Thyroid gland (tissue), 4 donors: ENCODE measurements at regions not wholly inside any gene's neighbourhood (a gene's known extent, or its start where the extent isn't known, plus 50 kb on each side); places are given as distances from the start of the nearest gene placed in this dataset.

Experiments used
- POLR2A ChIP-seq, 2 donors: fragments of 450-650 bp; IDR thresholded peaks; one replicate each; pipeline ENCODE4 v1.6.1; 2017; ENCODE audit warnings: antibody characterized with exemption in 2 of 2, mild to moderate bottlenecking in 2 of 2, moderate library complexity in 1 of 2
- TF ChIP-seq, protein P1 (sequence below), 6 experiments: fragments of 200-600 bp in 3 of 6; fragments of 450-650 bp in 3 of 6; sonication (generic) in 3 of 6; IDR thresholded peaks; one replicate each; pipeline ENCODE4 v1.5.1; 2016 to 2019; ENCODE audit warnings: antibody characterized with exemption in 6 of 6, mild to moderate bottlenecking in 2 of 6, inconsistent platforms in 1 of 6, moderate library complexity in 1 of 6

- TF ChIP-seq, protein P1, sequence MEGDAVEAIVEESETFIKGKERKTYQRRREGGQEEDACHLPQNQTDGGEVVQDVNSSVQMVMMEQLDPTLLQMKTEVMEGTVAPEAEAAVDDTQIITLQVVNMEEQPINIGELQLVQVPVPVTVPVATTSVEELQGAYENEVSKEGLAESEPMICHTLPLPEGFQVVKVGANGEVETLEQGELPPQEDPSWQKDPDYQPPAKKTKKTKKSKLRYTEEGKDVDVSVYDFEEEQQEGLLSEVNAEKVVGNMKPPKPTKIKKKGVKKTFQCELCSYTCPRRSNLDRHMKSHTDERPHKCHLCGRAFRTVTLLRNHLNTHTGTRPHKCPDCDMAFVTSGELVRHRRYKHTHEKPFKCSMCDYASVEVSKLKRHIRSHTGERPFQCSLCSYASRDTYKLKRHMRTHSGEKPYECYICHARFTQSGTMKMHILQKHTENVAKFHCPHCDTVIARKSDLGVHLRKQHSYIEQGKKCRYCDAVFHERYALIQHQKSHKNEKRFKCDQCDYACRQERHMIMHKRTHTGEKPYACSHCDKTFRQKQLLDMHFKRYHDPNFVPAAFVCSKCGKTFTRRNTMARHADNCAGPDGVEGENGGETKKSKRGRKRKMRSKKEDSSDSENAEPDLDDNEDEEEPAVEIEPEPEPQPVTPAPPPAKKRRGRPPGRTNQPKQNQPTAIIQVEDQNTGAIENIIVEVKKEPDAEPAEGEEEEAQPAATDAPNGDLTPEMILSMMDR (IDR thresholded peaks at IDR 0.05), result no peak
- no peak for TF ChIP-seq POLR2A (IDR thresholded peaks at IDR 0.05)
These were observed 465.2 kb downstream of the CENPC start for GRCh38 chr4:67080046-67080557.
